Gastrocnemius medialis (tissue), 4 donors: ENCODE measurements at regions not wholly inside any gene's neighbourhood (a gene's known extent, or its start where the extent isn't known, plus 50 kb on each side); places are given as distances from the start of the nearest gene placed in this dataset.

Source experiments
- CTCF ChIP-seq, 5 experiments: fragments of 450-650 bp in 3 of 5; fragments of 200-600 bp in 2 of 5; sonication (generic) in 2 of 5; IDR thresholded peaks in 4 of 5; conservative IDR thresholded peaks in 1 of 5; 1 replicate in 4 of 5; 2 replicates in 1 of 5; pipeline ENCODE4 v1.5.1; 2016 to 2019; ENCODE audit warnings: antibody characterized with exemption in 5 of 5, mild to moderate bottlenecking in 3 of 5, moderate library complexity in 3 of 5
- POLR2A ChIP-seq, 2 donors: fragments of 450-650 bp; IDR thresholded peaks; one replicate each; pipeline ENCODE4 v1.6.1; 2017; ENCODE audit warnings: antibody characterized with exemption in 2 of 2, mild to moderate bottlenecking in 2 of 2, moderate library complexity in 2 of 2

GRCh38 chr6:47952640-47953039, 158.4 kb downstream of the PTCHD4 start:
- TF ChIP-seq POLR2A (IDR thresholded peaks at IDR 0.05) (no peak), CTCF (IDR thresholded peaks at IDR 0.05 in 4 of 5, conservative IDR thresholded peaks at IDR 0.05 in 1 of 5) (no peak)
